K562 (cell line): ENCODE measurements at regions not wholly inside any gene's neighbourhood (a gene's known extent, or its start where the extent isn't known, plus 50 kb on each side); places are given as distances from the start of the nearest gene placed in this dataset.

Experiments used
- ATAC-seq: fragments of 200-7000 bp; cut with Tn5 transposase; 3 replicates; pipeline ENCODE4 v1.9.1; 2020; ENCODE audit warnings: moderate library complexity
- BruUV-seq: library from RNA; stranded (reverse); fragments of 400-500 nt; replicated peaks from 2 replicates; lab custom pipeline; 2021; lab: Mats Ljungman, UMichigan
- CTCF ChIA-PET: fragments of 300-600 bp; formaldehyde crosslinking; extraction: SDS; loops from one replicate; lab custom pipeline; 2021; ENCODE audit warnings: low intra/inter-chr PET ratio; lab: Yijun Ruan, JAX
- POLR2A ChIA-PET: fragments of 300-600, 350-650 bp; sonication (Branson Sonifier 250); formaldehyde crosslinking; extraction: SDS; loops from one replicate; lab custom pipeline; 2021; ENCODE audit warnings: antibody characterized with exemption, inconsistent platforms; lab: Yijun Ruan, JAX
- DNase-seq, 4 experiments: peaks; one replicate each; pipeline versions ENCODE4 v3.0.0 to v3.0.0-alpha.2; 2011 to 2018; ENCODE audit warnings: low spot score in 3 of 4, mixed read lengths in 3 of 4; ENCODE audit errors: extremely low read depth in 1 of 4
- FAIRE-seq: peaks from 2 replicates; lab custom pipeline; 2011; peaks lifted over from hg19 to GRCh38; lab: Jason Lieb, UNC
- H2AFZ ChIP-seq: 2 replicates; pipeline ENCODE4 v1.6.0; 2011; ENCODE audit warnings: low read depth, low read length, control low read depth, inconsistent platforms
- H3K27ac ChIP-seq: fragments of 200-600 bp; 3 replicates; pipeline ENCODE4 v1.8.0; 2011; ENCODE audit warnings: low read depth, mild to moderate bottlenecking, control low read depth, inconsistent platforms, low read length, moderate library complexity, mixed read lengths; ENCODE audit errors: extremely low read depth
- H3K27me3 ChIP-seq, 2 experiments: fragments of 300-600 bp in 1 of 2; 2 replicates in 1 of 2; 3 replicates in 1 of 2; pipeline versions ENCODE4 v1.6.0 to v1.8.0; 2011; ENCODE audit warnings: inconsistent platforms in 2 of 2, low read length in 2 of 2, mild to moderate bottlenecking in 1 of 2, mixed read lengths in 1 of 2, moderate library complexity in 1 of 2; ENCODE audit not compliant: control insufficient read depth in 2 of 2, insufficient read depth in 2 of 2
- H3K36me3 ChIP-seq: fragments of 300-600 bp; 3 replicates; pipeline ENCODE4 v1.8.0; 2011; ENCODE audit warnings: mild to moderate bottlenecking, low read length, inconsistent platforms; ENCODE audit not compliant: control insufficient read depth, insufficient read depth
- H3K4me1 ChIP-seq, 2 experiments: fragments of 200-600 bp in 1 of 2; replicated peaks in 1 of 2; 2 replicates in 1 of 2; 3 replicates in 1 of 2; pipeline versions ENCODE4 v1.5.1 to v1.8.0; 2011; ENCODE audit warnings: inconsistent platforms in 2 of 2, low read length in 2 of 2, mild to moderate bottlenecking in 1 of 2, mixed read lengths in 1 of 2, moderate library complexity in 1 of 2; ENCODE audit not compliant: control insufficient read depth in 2 of 2, insufficient read depth in 2 of 2
- H3K4me2 ChIP-seq: 2 replicates; pipeline ENCODE4 v1.6.1; 2011; ENCODE audit warnings: low read length, control low read depth, inconsistent platforms, mixed read lengths; ENCODE audit not compliant: insufficient read depth
- H3K4me3 ChIP-seq: fragments of 200-600 bp; sonication (generic), shearing (Covaris generic); 2 replicates; pipeline ENCODE4 v1.5.1; 2016; ENCODE audit warnings: control low read depth, inconsistent platforms
- H3K79me2 ChIP-seq: fragments of 200-600 bp; 3 replicates; pipeline ENCODE4 v1.8.0; 2011; ENCODE audit warnings: low read length, inconsistent platforms; ENCODE audit not compliant: control insufficient read depth, insufficient read depth
- H3K9ac ChIP-seq, 2 experiments: 2 replicates each; pipeline versions ENCODE4 v1.6.0 to v1.6.1; 2011; ENCODE audit warnings: low read depth in 2 of 2, low read length in 2 of 2, control low read depth in 1 of 2, inconsistent platforms in 1 of 2, mild to moderate bottlenecking in 1 of 2, mixed read lengths in 1 of 2; ENCODE audit not compliant: insufficient read depth in 1 of 2
- H3K9me1 ChIP-seq: one replicate; pipeline ENCODE4 v1.6.0; 2011; ENCODE audit warnings: inconsistent platforms, mild to moderate bottlenecking, low read length, moderate library complexity; ENCODE audit not compliant: control insufficient read depth, insufficient read depth
- H3K9me3 ChIP-seq: replicated peaks from 2 replicates; pipeline ENCODE4 v1.5.1; 2011; ENCODE audit warnings: low read depth, low read length, inconsistent platforms; ENCODE audit not compliant: control insufficient read depth, insufficient read depth
- H4K20me1 ChIP-seq: replicated peaks from 2 replicates; pipeline ENCODE4 v1.6.1; 2011; ENCODE audit warnings: low read length, inconsistent platforms, mixed read lengths; ENCODE audit not compliant: control insufficient read depth, insufficient read depth
- COPS2 ChIP-seq: fragments of 450-650 bp; conservative IDR thresholded peaks from 2 replicates; pipeline ENCODE4 v1.6.1; 2016; ENCODE audit warnings: mild to moderate bottlenecking, moderate library complexity
- DIDO1 ChIP-seq: fragments of 450-650 bp; IDR thresholded peaks from 2 replicates; pipeline ENCODE4 v1.6.1; 2016; ENCODE audit warnings: low read depth, missing biosample characterization, missing genetic modification characterization
- GTF2A2 ChIP-seq: IDR thresholded peaks from 2 replicates; pipeline ENCODE4 v1.6.1; 2016; ENCODE audit warnings: mild to moderate bottlenecking, missing genetic modification characterization, missing compliant biosample characterization
- HNRNPLL ChIP-seq: fragments of 200-400 bp; formaldehyde crosslinking; IDR thresholded peaks from 2 replicates; pipeline ENCODE4 v1.6.1; 2017; ENCODE audit warnings: low read length, low read depth, mild to moderate bottlenecking; ENCODE audit not compliant: poor library complexity, severe bottlenecking
- KAT8 ChIP-seq: fragments of 450-650 bp; IDR thresholded peaks from 2 replicates; pipeline ENCODE4 v1.6.1; 2016; ENCODE audit warnings: low read depth, mild to moderate bottlenecking
- MTF1 ChIP-seq: fragments of 250-450 bp; sonication (Bioruptor Pico); IDR thresholded peaks from 2 replicates; pipeline ENCODE4 v1.9.0; 2021; ENCODE audit warnings: moderate library complexity, mild to moderate bottlenecking, inconsistent platforms, borderline replicate concordance
- MYBL2 ChIP-seq, 2 experiments: fragments of 450-650 bp in 1 of 2; sonication (generic) in 1 of 2; formaldehyde crosslinking in 1 of 2; IDR thresholded peaks; 2 replicates each; pipeline versions ENCODE4 v1.6.1 to v1.8.1; 2017 to 2022; ENCODE audit warnings: borderline replicate concordance in 1 of 2, inconsistent platforms in 1 of 2, low read depth in 1 of 2, mild to moderate bottlenecking in 1 of 2, missing genetic modification reagents in 1 of 2, moderate library complexity in 1 of 2
- NFIX ChIP-seq: fragments of 250-450 bp; sonication (Bioruptor Pico); IDR thresholded peaks from 2 replicates; pipeline ENCODE4 v1.4.0; 2020; ENCODE audit warnings: low read depth, mild to moderate bottlenecking, moderate library complexity
- RBM34 ChIP-seq: fragments of 200-400 bp; formaldehyde crosslinking; IDR thresholded peaks from 2 replicates; pipeline ENCODE4 v1.6.1; 2018; ENCODE audit warnings: low read length, borderline replicate concordance; ENCODE audit not compliant: insufficient read depth
- ZNF143 ChIP-seq: sonication (generic); formaldehyde crosslinking; IDR thresholded peaks from 2 replicates; pipeline ENCODE4 v1.9.0; 2022; ENCODE audit warnings: mild to moderate bottlenecking, missing genetic modification reagents
- ZNF561 ChIP-seq: fragments of 450-650 bp; formaldehyde crosslinking; conservative IDR thresholded peaks from 2 replicates; pipeline ENCODE4 v1.4.0; 2020; ENCODE audit warnings: mild to moderate bottlenecking, moderate library complexity
- ZNF586 ChIP-seq: fragments of 450-650 bp; formaldehyde crosslinking; conservative IDR thresholded peaks from 2 replicates; pipeline ENCODE4 v1.4.0; 2020; ENCODE audit warnings: mild to moderate bottlenecking, moderate library complexity
- ZNF699 ChIP-seq: fragments of 250-450 bp; sonication (Bioruptor Pico); IDR thresholded peaks from 2 replicates; pipeline ENCODE4 v1.8.0; 2021; ENCODE audit warnings: mild to moderate bottlenecking, moderate library complexity; ENCODE audit not compliant: insufficient replicate concordance
- WGBS: fragments of 100-300 bp; shearing (Covaris generic); methylation state at CpG from one replicate; pipeline ENCODE4 v1.1.6; 2016; ENCODE audit warnings: low coverage, mixed read lengths; ENCODE audit not compliant: insufficient coverage; ENCODE audit errors: missing lambda C conversion rate; 5-methylcytosine and 5-hydroxymethylcytosine counted together
- in situ Hi-C: fragments of 300-500 bp; cut with MboI; formaldehyde crosslinking; loops from 4 replicates; pipeline ENCODE4 v1.15.0; 2018; ENCODE audit warnings: inconsistent platforms, mixed read lengths
- intact Hi-C: fragments of 100-400 bp; cut with micrococcal nuclease; formaldehyde crosslinking; loops from 2 replicates; pipeline ENCODE4 v1.14.2; 2022
- TF ChIP-seq, protein P1 (sequence below): sonication (generic); formaldehyde crosslinking; IDR thresholded peaks from 2 replicates; pipeline ENCODE4 v1.8.0; 2022; ENCODE audit warnings: mild to moderate bottlenecking, missing genetic modification reagents
- TF ChIP-seq, protein P2 (sequence below): fragments of 250-450 bp; sonication (Bioruptor Pico); IDR thresholded peaks from 2 replicates; pipeline ENCODE4 v1.4.0; 2020; ENCODE audit warnings: mild to moderate bottlenecking, moderate library complexity

DNA sequence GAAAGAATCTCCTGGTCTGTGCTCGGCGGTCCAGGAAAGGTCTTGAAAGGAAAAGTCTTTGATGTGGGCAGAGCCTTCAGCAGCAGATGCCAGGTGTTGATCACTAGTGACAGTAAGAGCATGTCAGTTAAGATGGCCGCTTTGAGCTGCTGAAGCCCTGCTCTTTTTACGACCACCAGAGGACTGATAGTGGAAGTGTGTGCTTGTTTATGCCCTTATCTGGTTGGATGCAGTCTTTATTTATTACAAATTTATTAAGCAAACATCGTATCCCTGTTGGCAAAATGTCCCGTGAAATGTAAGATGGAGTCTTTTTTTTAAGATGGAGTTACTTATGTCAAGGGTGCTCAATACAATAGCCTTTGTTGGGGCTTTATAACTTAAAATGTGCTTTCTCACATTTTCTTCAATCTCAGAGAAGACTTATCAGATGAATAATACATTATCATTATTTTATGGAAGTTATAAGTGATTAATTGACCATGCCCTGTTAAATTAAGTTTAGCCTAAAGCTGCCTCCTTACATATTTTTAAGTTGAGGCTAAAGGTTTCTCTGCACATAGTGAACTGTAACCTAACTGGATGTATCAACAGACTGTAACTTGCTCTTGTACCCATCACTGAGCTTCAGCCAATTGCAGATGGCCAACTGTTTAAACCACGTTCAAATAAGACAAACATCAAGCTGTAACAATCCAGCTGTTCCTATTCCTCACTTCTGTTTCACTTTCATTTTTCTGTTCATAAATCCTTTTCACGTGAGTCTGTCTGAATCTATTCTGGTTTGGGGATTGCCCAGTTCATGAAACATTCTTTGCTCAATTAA lies 97.4 kb upstream of the PIK3CG start:
- peak; percentile 34; the same call in 2 of the 3 replicates for ATAC-seq
- peaks cover 0 to 20% of the 10 kb centered on the region in 2 experiments; a peak in 4 of 5 replicates for H3K4me1 ChIP-seq
- no peaks in the 10 kb centered on the region for H3K79me2 ChIP-seq
- no peak overlapping the region; the same call in 2 of the 3 replicates for H3K27ac ChIP-seq
- H4K20me1 ChIP-seq: no peaks in the 10 kb centered on the region
- BruUV-seq: no TSS peak
- ChIA-PET CTCF (no interaction called here), POLR2A (interaction anchor here (1.7 to 5.4 kb wide), 5 partner anchors 7 to 19 kb away, joined by 5 to 37 read pairs (median 11); no protein-coding TSS in a partner anchor)
- H3K4me2 ChIP-seq: peak overlapping the region; percentile 13
- no peak overlapping the region for H3K9ac ChIP-seq
- no peaks in the 10 kb centered on the region for H3K27me3 ChIP-seq
- no peak overlapping the region for H3K4me3 ChIP-seq
- no peak for FAIRE-seq
- no peaks in the 10 kb centered on the region for H3K9me1 ChIP-seq
- in situ Hi-C loops: no loop called here
- peak overlapping the region; percentile 35 for H2AFZ ChIP-seq
- no peaks in the 10 kb centered on the region for H3K36me3 ChIP-seq
- no peak for DNase-seq
- intact Hi-C loops: no loop called here
- WGBS: 37% methylated on average over 8 of the region's 8 CpGs
- H3K9me3 ChIP-seq: no peaks in the 10 kb centered on the region
- peak; percentile 47; the same call in 1 of the 2 replicates for TF ChIP-seq ZNF586
- no peak for TF ChIP-seq RBM34
- 0 out of 2 replicates have a peak, but pooled peaks have one; percentile 28 for TF ChIP-seq ZNF561 (CRISPR knock-in tag)
- TF ChIP-seq NFIX: peak; percentile 58; the same call in 1 of the 2 replicates
- TF ChIP-seq, protein P1, sequence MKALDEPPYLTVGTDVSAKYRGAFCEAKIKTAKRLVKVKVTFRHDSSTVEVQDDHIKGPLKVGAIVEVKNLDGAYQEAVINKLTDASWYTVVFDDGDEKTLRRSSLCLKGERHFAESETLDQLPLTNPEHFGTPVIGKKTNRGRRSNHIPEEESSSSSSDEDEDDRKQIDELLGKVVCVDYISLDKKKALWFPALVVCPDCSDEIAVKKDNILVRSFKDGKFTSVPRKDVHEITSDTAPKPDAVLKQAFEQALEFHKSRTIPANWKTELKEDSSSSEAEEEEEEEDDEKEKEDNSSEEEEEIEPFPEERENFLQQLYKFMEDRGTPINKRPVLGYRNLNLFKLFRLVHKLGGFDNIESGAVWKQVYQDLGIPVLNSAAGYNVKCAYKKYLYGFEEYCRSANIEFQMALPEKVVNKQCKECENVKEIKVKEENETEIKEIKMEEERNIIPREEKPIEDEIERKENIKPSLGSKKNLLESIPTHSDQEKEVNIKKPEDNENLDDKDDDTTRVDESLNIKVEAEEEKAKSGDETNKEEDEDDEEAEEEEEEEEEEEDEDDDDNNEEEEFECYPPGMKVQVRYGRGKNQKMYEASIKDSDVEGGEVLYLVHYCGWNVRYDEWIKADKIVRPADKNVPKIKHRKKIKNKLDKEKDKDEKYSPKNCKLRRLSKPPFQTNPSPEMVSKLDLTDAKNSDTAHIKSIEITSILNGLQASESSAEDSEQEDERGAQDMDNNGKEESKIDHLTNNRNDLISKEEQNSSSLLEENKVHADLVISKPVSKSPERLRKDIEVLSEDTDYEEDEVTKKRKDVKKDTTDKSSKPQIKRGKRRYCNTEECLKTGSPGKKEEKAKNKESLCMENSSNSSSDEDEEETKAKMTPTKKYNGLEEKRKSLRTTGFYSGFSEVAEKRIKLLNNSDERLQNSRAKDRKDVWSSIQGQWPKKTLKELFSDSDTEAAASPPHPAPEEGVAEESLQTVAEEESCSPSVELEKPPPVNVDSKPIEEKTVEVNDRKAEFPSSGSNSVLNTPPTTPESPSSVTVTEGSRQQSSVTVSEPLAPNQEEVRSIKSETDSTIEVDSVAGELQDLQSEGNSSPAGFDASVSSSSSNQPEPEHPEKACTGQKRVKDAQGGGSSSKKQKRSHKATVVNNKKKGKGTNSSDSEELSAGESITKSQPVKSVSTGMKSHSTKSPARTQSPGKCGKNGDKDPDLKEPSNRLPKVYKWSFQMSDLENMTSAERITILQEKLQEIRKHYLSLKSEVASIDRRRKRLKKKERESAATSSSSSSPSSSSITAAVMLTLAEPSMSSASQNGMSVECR (CRISPR knock-in tag): no peak
- peak; percentile 56; the same call in 1 of the 2 replicates for TF ChIP-seq KAT8
- no peak for TF ChIP-seq COPS2
- TF ChIP-seq MTF1 (CRISPR knock-in tag): peak; percentile 91
- peak; percentile 99 for TF ChIP-seq GTF2A2 (tag)
- no peak for TF ChIP-seq HNRNPLL
- TF ChIP-seq ZNF699 (CRISPR knock-in tag): peak; percentile 51
- TF ChIP-seq DIDO1 (tag): peak; percentile 71; the same call in 1 of the 2 replicates
- no peak for TF ChIP-seq ZNF143 (CRISPR knock-in tag)
- TF ChIP-seq, protein P2, sequence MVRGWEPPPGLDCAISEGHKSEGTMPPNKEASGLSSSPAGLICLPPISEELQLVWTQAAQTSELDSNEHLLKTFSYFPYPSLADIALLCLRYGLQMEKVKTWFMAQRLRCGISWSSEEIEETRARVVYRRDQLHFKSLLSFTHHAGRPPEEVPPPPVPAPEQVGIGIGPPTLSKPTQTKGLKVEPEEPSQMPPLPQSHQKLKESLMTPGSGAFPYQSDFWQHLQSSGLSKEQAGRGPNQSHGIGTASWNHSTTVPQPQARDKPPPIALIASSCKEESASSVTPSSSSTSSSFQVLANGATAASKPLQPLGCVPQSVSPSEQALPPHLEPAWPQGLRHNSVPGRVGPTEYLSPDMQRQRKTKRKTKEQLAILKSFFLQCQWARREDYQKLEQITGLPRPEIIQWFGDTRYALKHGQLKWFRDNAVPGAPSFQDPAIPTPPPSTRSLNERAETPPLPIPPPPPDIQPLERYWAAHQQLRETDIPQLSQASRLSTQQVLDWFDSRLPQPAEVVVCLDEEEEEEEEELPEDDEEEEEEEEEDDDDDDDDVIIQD (CRISPR knock-in tag): peak; percentile 93
- TF ChIP-seq MYBL2 (IDR thresholded peaks at IDR 0.05; ENCODE audit: low read depth): peak; percentile 55
- TF ChIP-seq MYBL2 (CRISPR knock-in tag; IDR thresholded peaks at IDR 0.05; ENCODE audit: borderline replicate concordance): no peak
